ENCODE measurements at regions not wholly inside any gene's neighbourhood (a gene's known extent, or its start where the extent isn't known, plus 50 kb on each side); places are given as distances from the start of the nearest gene placed in this dataset.

- no peaks in the 10 kb centered on the region for H3K27me3 ChIP-seq
- DNase-seq, result no peak
- H3K4me1 ChIP-seq, result no peaks in the 10 kb centered on the region
- intact Hi-C loops (cut with DNase I), result no loop called here
- no peak overlapping the region for H3K4me3 ChIP-seq
- no peak overlapping the region for H3K27ac ChIP-seq
- no peaks in the 10 kb centered on the region for H3K9me3 ChIP-seq
- H3K9ac ChIP-seq (ENCODE audit: low read depth in 2 of 2, low read length in 2 of 2), result no peak overlapping the region
- no peaks in the 10 kb centered on the region for H3K36me3 ChIP-seq
- TF ChIP-seq CTCF (IDR thresholded peaks at IDR 0.05), result no peak
Observed at GRCh38 chr5:173483160-173483559, 133.3 kb downstream of the BOD1 start.

- H3K9me3 ChIP-seq, result no peaks in the 10 kb centered on the region
- H3K27ac ChIP-seq, result no peak overlapping the region
- no peak overlapping the region for H3K4me3 ChIP-seq
- no peak for TF ChIP-seq CTCF (IDR thresholded peaks at IDR 0.05)
- H3K9ac ChIP-seq (ENCODE audit: low read depth in 2 of 2, low read length in 2 of 2), result no peak overlapping the region
- no peaks in the 10 kb centered on the region for H3K36me3 ChIP-seq
- H3K4me1 ChIP-seq, result no peaks in the 10 kb centered on the region
- intact Hi-C loops (cut with DNase I), result no loop called here
- H3K27me3 ChIP-seq, result no peaks in the 10 kb centered on the region
- DNase-seq, result no peak
Observed at GRCh38 chr5:173481821-173482220, 134.6 kb downstream of the BOD1 start.

GRCh38 chr5:173480896-173481295, 135.6 kb downstream of the BOD1 start:
- no peak overlapping the region for H3K27ac ChIP-seq
- no peak for DNase-seq
- H3K36me3 ChIP-seq, result no peaks in the 10 kb centered on the region
- H3K9ac ChIP-seq (ENCODE audit: low read depth in 2 of 2, low read length in 2 of 2), result no peak overlapping the region
- no peaks in the 10 kb centered on the region for H3K9me3 ChIP-seq
- TF ChIP-seq CTCF (IDR thresholded peaks at IDR 0.05), result no peak
- H3K27me3 ChIP-seq, result no peaks in the 10 kb centered on the region
- intact Hi-C loops (cut with DNase I), result no loop called here
- H3K4me3 ChIP-seq, result no peak overlapping the region
- no peaks in the 10 kb centered on the region for H3K4me1 ChIP-seq

- Histone ChIP-seq H3K9ac (ENCODE audit: low read depth in 2 of 2, low read length in 2 of 2) (no peak overlapping the region), H3K9me3 (no peaks in the 10 kb centered on the region), H3K4me3 (no peak overlapping the region), H3K27ac (no peak overlapping the region), H3K36me3 (no peaks in the 10 kb centered on the region), H3K27me3 (no peaks in the 10 kb centered on the region), H3K4me1 (no peaks in the 10 kb centered on the region)
- DNase-seq, result no peak
- intact Hi-C loops (cut with DNase I), result no loop called here
- TF ChIP-seq CTCF (IDR thresholded peaks at IDR 0.05), result no peak
Observed at GRCh38 chr5:173479711-173480110, 136.7 kb downstream of the BOD1 start.

GRCh38 chr5:173477345-173478040, 139.0 kb downstream of the BOD1 start:
- no peaks in the 10 kb centered on the region for H3K27me3 ChIP-seq
- H3K9me3 ChIP-seq, result no peaks in the 10 kb centered on the region
- no peak overlapping the region for H3K27ac ChIP-seq
- H3K4me3 ChIP-seq, result no peak overlapping the region
- no peak for TF ChIP-seq CTCF (IDR thresholded peaks at IDR 0.05)
- intact Hi-C loops (cut with DNase I), result no loop called here
- no peaks in the 10 kb centered on the region for H3K4me1 ChIP-seq
- no peaks in the 10 kb centered on the region for H3K36me3 ChIP-seq
- no peak for DNase-seq
- no peak overlapping the region for H3K9ac ChIP-seq (ENCODE audit: low read depth in 2 of 2, low read length in 2 of 2)

All from colonic mucosa (tissue), 4 donors.